ENCODE measurements at regions not wholly inside any gene's neighbourhood (a gene's known extent, or its start where the extent isn't known, plus 50 kb on each side); places are given as distances from the start of the nearest gene placed in this dataset.

- TF ChIP-seq CTCF (IDR thresholded peaks at IDR 0.05; ENCODE audit: low read depth, low read length, missing input control) (no peak), RAD21 (IDR thresholded peaks at IDR 0.05) (no peak), GABPA (IDR thresholded peaks at IDR 0.05 in 1 of 2, conservative IDR thresholded peaks at IDR 0.05 in 1 of 2) (no peak)
These were observed 331.6 kb upstream of the FAM241A start for GRCh38 chr4:111813555-111814140.

Measured in liver (tissue), 3 donors.